ENCODE measurements at regions not wholly inside any gene's neighbourhood (a gene's known extent, or its start where the extent isn't known, plus 50 kb on each side); places are given as distances from the start of the nearest gene placed in this dataset.

GRCh38 chr12:93967454-93967853, 180.9 kb upstream of the PLXNC1 start:
- H3K4me3 ChIP-seq (ENCODE audit: low read length), result no peak overlapping the region
- TF ChIP-seq CTCF (conservative IDR thresholded peaks at IDR 0.05; ENCODE audit: low read depth, low read length), result no peak
- no peak for DNase-seq (ENCODE audit: low read depth)

GRCh38 chr12:93968536-93969285, 179.7 kb upstream of the PLXNC1 start:
- TF ChIP-seq CTCF (conservative IDR thresholded peaks at IDR 0.05; ENCODE audit: low read depth, low read length), result no peak
- no peak overlapping the region for H3K4me3 ChIP-seq (ENCODE audit: low read length)
- no peak for DNase-seq (ENCODE audit: low read depth)

- DNase-seq (ENCODE audit: low read depth), result no peak
- TF ChIP-seq CTCF (conservative IDR thresholded peaks at IDR 0.05; ENCODE audit: low read depth, low read length), result no peak
- H3K4me3 ChIP-seq (ENCODE audit: low read length), result no peak overlapping the region
Observed at GRCh38 chr12:93970900-93971688, 177.3 kb upstream of the PLXNC1 start.

- peak; percentile 17 for DNase-seq (ENCODE audit: low read depth)
- no peak for TF ChIP-seq CTCF (conservative IDR thresholded peaks at IDR 0.05; ENCODE audit: low read depth, low read length)
- no peak overlapping the region for H3K4me3 ChIP-seq (ENCODE audit: low read length)
Observed at GRCh38 chr12:93972411-93973208, 175.8 kb upstream of the PLXNC1 start.

GRCh38 chr12:93974252-93974651, 174.1 kb upstream of the PLXNC1 start:
- no peak overlapping the region for H3K4me3 ChIP-seq (ENCODE audit: low read length)
- DNase-seq (ENCODE audit: low read depth), result no peak
- no peak for TF ChIP-seq CTCF (conservative IDR thresholded peaks at IDR 0.05; ENCODE audit: low read depth, low read length)

- no peak for DNase-seq (ENCODE audit: low read depth)
- no peak for TF ChIP-seq CTCF (conservative IDR thresholded peaks at IDR 0.05; ENCODE audit: low read depth, low read length)
- no peak overlapping the region for H3K4me3 ChIP-seq (ENCODE audit: low read length)
Observed at GRCh38 chr12:93976024-93976423, 172.4 kb upstream of the PLXNC1 start.
